RPMI7951 (cell line): ENCODE measurements at regions not wholly inside any gene's neighbourhood (a gene's known extent, or its start where the extent isn't known, plus 50 kb on each side); places are given as distances from the start of the nearest gene placed in this dataset.
"Not testable (repeated sequence)": the region's sequence is repeated elsewhere in the genome, so short reads cannot be mapped to it uniquely, and the experiment has no call there.

ENCODE experiments used
- DNase-seq: peaks from one replicate; pipeline ENCODE4 v3.0.0-alpha.2; 2012; ENCODE audit warnings: low read depth

DNA sequence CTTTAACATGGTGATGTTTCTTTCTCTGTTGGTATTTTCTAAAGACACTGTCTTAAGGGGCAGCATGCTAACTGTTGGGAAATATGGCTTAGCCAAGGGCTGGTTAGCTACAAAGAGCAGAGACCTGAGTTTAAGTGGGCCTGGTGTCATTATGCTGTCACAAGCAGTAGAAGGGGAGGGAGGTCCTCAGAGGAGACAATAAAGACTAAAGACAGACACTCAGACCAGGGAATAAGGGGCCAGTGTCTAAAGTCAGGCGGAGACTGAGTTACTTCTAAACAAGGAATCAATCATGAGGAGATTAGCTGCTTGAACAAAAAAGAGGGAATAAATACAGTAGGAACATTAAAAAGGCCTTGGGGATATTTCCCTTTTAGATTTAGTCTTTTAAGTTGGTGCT, 142.7 kb upstream of the DPPA4 start:
- DNase-seq = no peak

DNA sequence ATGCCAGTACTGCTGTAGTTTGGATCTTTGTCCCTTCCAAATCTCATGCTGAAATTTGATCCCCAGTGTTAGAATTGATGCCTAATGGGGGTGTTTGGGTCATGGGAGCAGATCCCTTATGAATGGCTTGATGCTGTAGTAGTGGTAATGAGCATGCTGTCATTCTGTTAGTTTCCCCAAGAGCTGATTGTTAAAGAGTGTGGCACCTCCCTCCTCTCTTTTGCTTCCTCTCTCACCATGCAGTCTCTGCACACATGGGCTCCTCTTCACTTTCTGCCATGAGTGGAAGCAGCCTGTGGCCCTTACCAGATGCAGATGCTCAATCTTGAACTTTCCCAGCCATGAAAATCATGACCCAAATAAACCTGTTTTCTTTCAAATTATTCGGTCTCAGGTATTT, 141.3 kb upstream of the DPPA4 start:
- DNase-seq = no peak

GRCh38 chr3:109460961-109461360, 123.6 kb upstream of the DPPA4 start:
- DNase-seq = no peak

DNA sequence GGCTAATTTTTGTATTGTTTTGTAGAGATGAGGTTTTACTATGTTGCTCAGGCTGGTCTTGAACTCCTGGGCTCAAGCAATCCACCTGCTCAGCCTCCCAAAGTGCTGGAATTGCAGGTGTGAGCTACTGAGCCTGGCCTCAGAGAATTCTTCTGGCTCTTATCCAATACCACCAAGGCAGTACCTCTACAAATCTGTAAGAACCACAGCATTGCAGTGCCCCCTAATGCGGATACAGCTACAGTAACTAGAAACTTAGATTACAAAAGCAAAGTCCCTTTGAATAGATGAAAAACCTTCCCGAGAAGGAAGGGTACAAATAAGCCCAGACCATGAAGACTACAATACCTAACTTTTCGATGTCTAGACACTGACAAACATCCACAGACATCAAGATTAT, 107.9 kb upstream of the DPPA4 start:
- DNase-seq = no peak

DNA sequence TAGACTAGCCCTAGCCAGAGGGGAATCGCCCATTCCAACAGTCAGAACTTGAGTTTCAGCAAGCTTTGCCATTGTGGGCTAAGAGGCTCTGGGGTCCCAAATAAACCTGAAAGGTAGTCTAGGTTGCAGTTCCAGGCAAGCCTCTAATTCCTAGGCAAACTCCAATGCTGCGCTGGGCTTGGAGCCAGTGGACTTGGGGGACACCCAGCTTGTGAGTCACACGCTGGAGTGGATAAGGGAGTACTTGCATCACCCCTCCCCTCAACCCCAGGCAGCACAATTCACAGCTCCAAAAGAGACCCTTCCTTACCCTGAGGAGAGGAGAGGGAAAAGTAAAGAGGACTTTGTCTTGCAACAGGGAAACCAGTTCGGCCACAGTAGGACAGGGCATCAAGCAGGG, 105.2 kb upstream of the DPPA4 start:
- DNase-seq = no peak

DNA sequence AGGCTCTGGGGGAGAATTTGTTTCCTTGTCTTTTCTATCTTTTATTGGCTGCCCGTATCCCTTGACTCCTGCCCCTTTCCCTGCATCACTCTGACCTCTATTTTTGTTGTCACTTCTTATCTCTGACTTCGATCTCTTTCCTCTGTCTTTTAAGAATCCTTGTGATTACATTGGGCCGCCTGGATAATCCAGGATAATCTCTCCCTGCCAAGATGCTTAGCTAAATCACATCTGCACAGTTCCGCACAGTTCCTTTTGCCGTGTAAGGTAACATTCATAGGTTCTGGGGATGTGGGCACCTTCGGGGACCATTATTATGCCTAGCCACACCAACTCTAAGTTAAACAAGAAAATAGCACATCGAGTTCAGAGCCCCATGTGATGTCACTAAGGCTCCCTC, 103.0 kb upstream of the DPPA4 start:
- DNase-seq = no peak

DNA sequence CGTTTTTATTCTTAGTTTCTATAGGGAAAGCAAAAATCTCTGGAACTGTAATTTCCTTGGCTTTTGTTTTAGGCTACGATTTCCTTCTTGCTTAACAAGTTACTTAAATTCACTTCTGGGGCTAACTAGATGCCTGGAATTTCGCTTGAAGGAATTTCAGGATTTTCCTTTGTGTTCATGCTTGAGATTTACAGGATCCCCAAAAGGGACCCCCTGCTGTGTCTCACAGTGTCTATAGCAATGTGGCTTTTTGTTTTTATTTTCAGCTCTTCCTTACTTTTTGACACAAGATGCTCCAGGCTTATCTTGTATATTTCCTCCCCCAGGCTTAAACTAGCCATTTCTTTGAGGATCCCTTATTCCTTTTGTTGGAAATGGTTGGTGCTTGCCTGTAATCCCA, 95.5 kb upstream of the DPPA4 start:
- DNase-seq = no peak

- DNase-seq = no peak
These were observed 93.7 kb upstream of the DPPA4 start for GRCh38 chr3:109430911-109431563.

GRCh38 chr3:109413049-109413448, 75.7 kb upstream of the DPPA4 start:
- DNase-seq = peak; percentile 30

DNA sequence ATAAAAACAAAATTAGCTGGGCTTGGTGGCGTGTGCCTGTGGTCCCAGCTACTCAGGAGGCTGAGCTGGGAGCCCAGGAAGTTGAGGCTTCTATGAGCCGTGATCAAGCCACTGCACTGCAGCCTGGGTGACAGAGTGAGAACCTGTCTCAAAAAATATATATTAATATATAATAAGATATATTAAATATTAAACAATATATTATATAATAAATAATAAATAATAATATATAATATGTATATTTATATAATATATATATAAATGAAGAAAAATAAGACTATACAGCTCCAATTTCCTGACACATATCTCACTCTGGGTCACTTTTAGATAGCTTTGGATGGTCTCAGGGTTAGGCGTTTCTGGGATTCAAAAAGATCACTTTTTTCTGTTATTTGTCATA, 74.2 kb upstream of the DPPA4 start:
- no peak for DNase-seq

DNA sequence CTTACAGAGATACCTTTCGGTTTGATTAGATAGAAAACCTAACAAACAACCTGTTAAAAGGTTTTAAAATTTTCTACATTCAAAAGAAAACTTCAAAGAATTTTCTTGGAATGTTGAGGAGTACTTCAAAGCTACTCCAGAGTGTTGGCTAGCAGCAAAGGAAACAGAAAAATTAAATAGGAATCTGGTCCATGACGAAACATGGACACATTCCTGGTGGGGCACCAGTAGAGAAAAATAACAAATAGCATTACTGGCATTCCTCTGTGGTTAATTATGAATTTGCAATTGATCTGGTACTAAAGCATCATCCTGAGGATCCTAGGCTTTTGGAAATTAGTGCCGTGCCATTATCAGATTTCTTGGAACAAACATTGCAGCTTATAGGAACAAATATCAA, 59.5 kb upstream of the DPPA4 start:
- DNase-seq = no peak

DNA sequence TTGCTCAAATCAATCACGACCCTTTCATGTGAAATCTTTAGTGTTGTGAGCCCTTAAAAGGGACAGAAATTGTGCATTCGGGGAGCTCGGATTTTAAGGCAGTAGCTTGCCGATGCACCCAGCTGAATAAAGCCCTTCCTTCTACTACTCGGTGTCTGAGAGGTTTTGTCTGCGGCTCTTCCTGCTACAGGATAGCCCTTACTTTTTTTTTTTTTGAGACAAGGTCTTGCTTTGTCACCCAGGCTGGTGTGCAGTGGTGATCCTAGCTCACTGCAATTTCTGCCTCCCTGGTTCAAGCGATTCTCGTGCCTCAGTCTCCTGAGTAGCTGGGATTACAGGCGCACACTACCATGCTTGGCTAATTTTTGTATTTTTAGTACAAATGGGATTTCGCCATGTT, 56.4 kb upstream of the DPPA4 start:
- not testable (repeated sequence) for DNase-seq

DNA sequence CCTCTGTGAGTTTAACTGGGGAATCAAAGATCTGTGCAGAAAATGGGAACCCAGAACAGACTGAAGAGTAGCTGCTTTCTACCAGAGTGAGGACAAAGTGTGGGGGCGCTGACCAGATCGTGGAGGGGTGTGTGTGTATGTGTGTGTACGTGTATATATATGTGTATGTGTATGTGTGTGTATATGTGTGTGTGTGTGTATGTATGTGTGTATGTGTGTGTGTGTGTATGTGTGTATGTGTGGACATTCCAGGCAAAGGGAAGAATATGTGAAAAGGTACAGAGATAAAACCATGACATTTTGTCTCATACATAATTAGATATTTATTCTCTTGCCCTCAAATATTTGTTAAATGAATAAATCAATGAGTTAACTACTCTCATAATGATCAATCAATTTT, 54.9 kb upstream of the DPPA4 start:
- no peak for DNase-seq

DNA sequence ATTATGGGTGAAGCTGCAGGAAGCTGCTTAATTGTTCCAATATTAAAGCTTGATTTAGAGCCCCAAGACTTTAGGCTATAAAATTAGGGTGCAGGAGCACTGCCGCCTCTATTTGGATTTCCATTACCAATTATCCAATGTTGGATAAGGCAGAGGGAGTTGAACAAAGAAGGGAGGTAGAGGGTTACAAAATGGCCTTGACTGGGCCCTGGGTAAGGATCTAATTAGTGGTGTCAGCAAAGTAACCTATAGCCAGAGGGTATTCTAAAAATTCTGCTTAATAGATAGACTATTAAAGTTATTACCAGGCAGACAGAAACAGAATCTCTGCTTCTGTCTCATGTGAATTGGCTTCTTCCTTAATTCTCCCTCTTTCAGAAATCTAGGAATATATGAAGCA, 50.3 kb upstream of the DPPA4 start:
- DNase-seq = no peak

DNA sequence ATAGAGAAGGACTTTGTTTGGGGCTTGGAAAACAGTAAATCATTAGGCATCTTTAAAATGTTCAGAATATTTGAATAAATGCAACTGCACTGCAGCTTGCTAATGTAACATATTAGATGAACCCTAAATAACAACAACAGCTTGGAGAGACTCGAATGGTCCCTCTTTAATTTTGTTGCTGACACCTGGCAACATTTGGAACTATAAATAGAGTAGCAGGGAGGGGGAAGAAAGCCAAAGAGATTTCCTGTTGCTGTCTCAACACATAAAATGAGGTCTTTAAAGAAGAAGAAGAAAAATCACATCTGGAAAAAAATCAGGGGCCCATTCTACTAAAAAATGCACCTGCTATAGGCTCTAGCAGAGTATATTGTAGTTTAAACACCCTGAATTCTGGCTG, 49.9 kb upstream of the DPPA4 start:
- no peak for DNase-seq
